ENCODE measurements at regions not wholly inside any gene's neighbourhood (a gene's known extent, or its start where the extent isn't known, plus 50 kb on each side); places are given as distances from the start of the nearest gene placed in this dataset.

DNA sequence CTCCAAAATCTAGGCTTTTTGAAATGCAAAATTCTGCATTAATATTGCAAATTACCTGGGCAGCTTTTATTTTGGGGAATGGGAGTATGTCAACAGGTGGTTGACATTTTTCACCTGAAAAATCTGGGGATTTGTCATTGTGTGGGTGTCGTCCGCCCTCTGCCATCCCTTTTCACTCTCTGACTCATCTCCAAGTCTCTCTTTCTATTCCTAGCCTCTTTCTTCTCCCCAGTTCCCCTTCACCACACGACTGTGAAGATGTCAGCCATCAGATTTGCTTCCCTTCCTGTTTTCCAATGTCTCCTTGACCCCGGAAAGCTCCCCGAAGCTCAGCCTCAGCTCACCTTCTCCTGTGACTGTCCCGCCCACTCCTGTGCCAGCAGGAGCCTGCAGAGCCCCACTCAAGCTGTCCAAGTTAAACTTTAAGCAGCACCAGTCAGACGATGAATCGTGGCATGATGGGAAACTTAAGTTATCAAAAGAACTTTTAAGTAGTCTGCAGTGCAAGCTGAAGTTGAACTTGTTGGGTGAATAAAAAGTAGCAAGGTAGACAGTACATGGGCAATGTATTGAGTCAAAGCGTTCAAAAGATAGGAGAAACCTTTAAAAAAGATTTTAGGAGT is 590.2 kb downstream of the VRK1 start:
- TF ChIP-seq CTCF (IDR thresholded peaks at IDR 0.05) = no peak
- TF ChIP-seq POLR2AphosphoS5 (IDR thresholded peaks at IDR 0.05) = no peak
